Neural cell (in vitro differentiated cells): ENCODE measurements at regions not wholly inside any gene's neighbourhood (a gene's known extent, or its start where the extent isn't known, plus 50 kb on each side); places are given as distances from the start of the nearest gene placed in this dataset.

Experiments
- TAF1 ChIP-seq: IDR thresholded peaks from 2 replicates; pipeline ENCODE4 v1.6.1; 2012; ENCODE audit warnings: low read depth
- TF ChIP-seq, protein P1 (sequence below): fragments of 450-650 bp; IDR thresholded peaks from 2 replicates; pipeline ENCODE4 v1.5.1; 2014; ENCODE audit warnings: antibody characterized with exemption, mild to moderate bottlenecking, moderate library complexity; ENCODE audit not compliant: poor library complexity, severe bottlenecking

DNA sequence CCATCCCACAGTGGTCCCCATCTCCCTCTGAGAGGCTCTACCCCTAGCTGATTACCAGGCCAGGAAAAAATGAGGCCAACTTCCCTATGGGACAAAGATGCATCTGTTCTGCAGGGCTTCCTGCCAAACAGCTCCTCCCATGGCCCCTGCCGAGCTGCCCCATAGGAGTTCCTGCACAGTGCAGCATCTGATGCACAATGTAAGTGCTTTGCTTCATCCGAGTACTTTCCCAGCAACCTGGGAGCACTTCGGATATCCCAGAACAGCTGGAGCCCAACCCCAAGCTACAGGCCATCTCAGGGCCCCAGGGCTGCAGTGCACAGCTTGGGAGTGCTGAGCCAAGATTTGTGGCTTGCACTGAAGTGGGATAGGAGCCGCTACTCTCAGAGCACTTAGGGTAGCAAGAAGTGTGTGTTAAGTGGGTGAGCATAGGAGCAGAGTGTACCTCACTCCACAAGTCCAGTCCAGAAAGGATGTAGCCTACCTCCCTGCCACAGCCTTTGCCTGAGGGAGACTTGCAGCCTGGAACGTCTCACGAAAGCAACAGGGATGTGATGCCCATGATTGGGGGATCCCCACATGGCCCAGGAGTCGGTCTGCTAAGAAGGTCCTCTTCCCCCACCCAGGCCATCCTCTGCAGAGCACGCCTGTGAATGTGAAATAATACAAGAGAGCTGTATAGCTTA lies 209.6 kb upstream of the VWC2 start:
- no peak for TF ChIP-seq TAF1
- TF ChIP-seq, protein P1, sequence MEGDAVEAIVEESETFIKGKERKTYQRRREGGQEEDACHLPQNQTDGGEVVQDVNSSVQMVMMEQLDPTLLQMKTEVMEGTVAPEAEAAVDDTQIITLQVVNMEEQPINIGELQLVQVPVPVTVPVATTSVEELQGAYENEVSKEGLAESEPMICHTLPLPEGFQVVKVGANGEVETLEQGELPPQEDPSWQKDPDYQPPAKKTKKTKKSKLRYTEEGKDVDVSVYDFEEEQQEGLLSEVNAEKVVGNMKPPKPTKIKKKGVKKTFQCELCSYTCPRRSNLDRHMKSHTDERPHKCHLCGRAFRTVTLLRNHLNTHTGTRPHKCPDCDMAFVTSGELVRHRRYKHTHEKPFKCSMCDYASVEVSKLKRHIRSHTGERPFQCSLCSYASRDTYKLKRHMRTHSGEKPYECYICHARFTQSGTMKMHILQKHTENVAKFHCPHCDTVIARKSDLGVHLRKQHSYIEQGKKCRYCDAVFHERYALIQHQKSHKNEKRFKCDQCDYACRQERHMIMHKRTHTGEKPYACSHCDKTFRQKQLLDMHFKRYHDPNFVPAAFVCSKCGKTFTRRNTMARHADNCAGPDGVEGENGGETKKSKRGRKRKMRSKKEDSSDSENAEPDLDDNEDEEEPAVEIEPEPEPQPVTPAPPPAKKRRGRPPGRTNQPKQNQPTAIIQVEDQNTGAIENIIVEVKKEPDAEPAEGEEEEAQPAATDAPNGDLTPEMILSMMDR = no peak
